Esophagus (tissue), 2 donors: ENCODE measurements at regions not wholly inside any gene's neighbourhood (a gene's known extent, or its start where the extent isn't known, plus 50 kb on each side); places are given as distances from the start of the nearest gene placed in this dataset.

Experiments used
- H3K27ac ChIP-seq, 2 donors: one replicate each; pipeline ENCODE4 v1.5.1; 2013; ENCODE audit warnings: low read depth in 2 of 2, mild to moderate bottlenecking in 2 of 2, inconsistent platforms in 1 of 2, low read length in 1 of 2, moderate library complexity in 1 of 2
- H3K27me3 ChIP-seq, 2 donors: one replicate each; pipeline ENCODE4 v1.6.1; 2013; ENCODE audit warnings: low read length in 2 of 2, control low read depth in 1 of 2, mild to moderate bottlenecking in 1 of 2; ENCODE audit not compliant: insufficient read depth in 2 of 2, control insufficient read depth in 1 of 2
- H3K36me3 ChIP-seq, 2 donors: one replicate each; pipeline ENCODE4 v1.6.1; 2013; ENCODE audit warnings: low read length in 1 of 2; ENCODE audit not compliant: control insufficient read depth in 2 of 2, insufficient read depth in 2 of 2
- H3K4me1 ChIP-seq, 2 donors: one replicate each; pipeline ENCODE4 v1.6.1; 2013; ENCODE audit warnings: low read length in 1 of 2; ENCODE audit not compliant: control insufficient read depth in 2 of 2, insufficient read depth in 2 of 2
- H3K4me3 ChIP-seq, 2 donors: one replicate each; pipeline ENCODE4 v1.5.1; 2013; ENCODE audit warnings: low read length in 2 of 2, mild to moderate bottlenecking in 2 of 2, low read depth in 1 of 2, moderate library complexity in 1 of 2
- H3K9me3 ChIP-seq, 2 donors: one replicate each; pipeline ENCODE4 v1.6.1; 2013; ENCODE audit warnings: mild to moderate bottlenecking in 2 of 2, low read depth in 1 of 2, low read length in 1 of 2, moderate library complexity in 1 of 2; ENCODE audit not compliant: control insufficient read depth in 2 of 2, insufficient read depth in 1 of 2
- WGBS, 2 donors: extraction: QIAGEN DNeasy Blood & Tissue Kit; methylation state at CpG; one replicate each; pipeline ENCODE4 v1.1.7; 2013; 5-methylcytosine and 5-hydroxymethylcytosine counted together
- donor health status: healthy with polysubstance abuse.
- donor health status: Bipolar disorder and iron deficiency.

- H3K36me3 ChIP-seq = no peaks in the 10 kb centered on the region
- H3K4me1 ChIP-seq = no peaks in the 10 kb centered on the region
- H3K4me3 ChIP-seq = no peak overlapping the region
- peaks cover 0 to 4% of the 10 kb centered on the region in 2 donors for H3K9me3 ChIP-seq
- no peak overlapping the region for H3K27ac ChIP-seq
- 64 to 67% methylated on average over 4 of the region's 4 CpGs for WGBS, 2 donors
- no peaks in the 10 kb centered on the region for H3K27me3 ChIP-seq
Observed at GRCh38 chr2:167380555-167380954, 492.3 kb downstream of the XIRP2 start.

GRCh38 chr2:167380094-167380493 lies 491.8 kb downstream of the XIRP2 start:
- no peaks in the 10 kb centered on the region for H3K27me3 ChIP-seq
- no peak overlapping the region for H3K27ac ChIP-seq
- H3K4me1 ChIP-seq = no peaks in the 10 kb centered on the region
- H3K36me3 ChIP-seq = no peaks in the 10 kb centered on the region
- 82 to 89% methylated on average over 2 of the region's 2 CpGs for WGBS, 2 donors
- H3K9me3 ChIP-seq = peaks cover 0 to 4% of the 10 kb centered on the region in 2 donors
- H3K4me3 ChIP-seq = no peak overlapping the region

- no peak overlapping the region for H3K27ac ChIP-seq
- H3K4me1 ChIP-seq = no peaks in the 10 kb centered on the region
- H3K27me3 ChIP-seq = no peaks in the 10 kb centered on the region
- 53 to 63% methylated on average over 1 of the region's 1 CpG for WGBS, 2 donors
- H3K36me3 ChIP-seq = no peaks in the 10 kb centered on the region
- H3K4me3 ChIP-seq = no peak overlapping the region
- H3K9me3 ChIP-seq = no peaks in the 10 kb centered on the region
Observed at GRCh38 chr2:167369083-167369482, 480.8 kb downstream of the XIRP2 start.

GRCh38 chr2:167368371-167368770 lies 480.1 kb downstream of the XIRP2 start:
- no peak overlapping the region for H3K4me3 ChIP-seq
- WGBS, 2 donors = 80 to 87% methylated on average over 3 of the region's 3 CpGs
- H3K27ac ChIP-seq = no peak overlapping the region
- no peaks in the 10 kb centered on the region for H3K4me1 ChIP-seq
- H3K27me3 ChIP-seq = no peaks in the 10 kb centered on the region
- H3K36me3 ChIP-seq = no peaks in the 10 kb centered on the region
- no peaks in the 10 kb centered on the region for H3K9me3 ChIP-seq

GRCh38 chr2:167365216-167365615 lies 476.9 kb downstream of the XIRP2 start:
- Histone ChIP-seq H3K4me1 (no peaks in the 10 kb centered on the region), H3K9me3 (no peaks in the 10 kb centered on the region), H3K36me3 (no peaks in the 10 kb centered on the region), H3K27me3 (no peaks in the 10 kb centered on the region), H3K27ac (no peak overlapping the region), H3K4me3 (no peak overlapping the region)
- WGBS, 2 donors = 67 to 69% methylated on average over 1 of the region's 1 CpG

GRCh38 chr2:167361426-167361825 lies 473.1 kb downstream of the XIRP2 start:
- Histone ChIP-seq H3K4me3 (no peak overlapping the region), H3K36me3 (no peaks in the 10 kb centered on the region), H3K27ac (no peak overlapping the region), H3K9me3 (no peaks in the 10 kb centered on the region), H3K4me1 (no peaks in the 10 kb centered on the region), H3K27me3 (no peaks in the 10 kb centered on the region)
- WGBS, 2 donors = 34 to 48% methylated on average over 2 of the region's 2 CpGs

GRCh38 chr2:167355821-167356220 lies 467.5 kb downstream of the XIRP2 start:
- H3K27me3 ChIP-seq = no peaks in the 10 kb centered on the region
- no peaks in the 10 kb centered on the region for H3K4me1 ChIP-seq
- no peaks in the 10 kb centered on the region for H3K9me3 ChIP-seq
- no peak overlapping the region for H3K27ac ChIP-seq
- no peaks in the 10 kb centered on the region for H3K36me3 ChIP-seq
- H3K4me3 ChIP-seq = no peak overlapping the region

GRCh38 chr2:167353605-167354280 lies 465.5 kb downstream of the XIRP2 start:
- no peaks in the 10 kb centered on the region for H3K9me3 ChIP-seq
- no peaks in the 10 kb centered on the region for H3K27me3 ChIP-seq
- no peak overlapping the region for H3K27ac ChIP-seq
- no peaks in the 10 kb centered on the region for H3K4me1 ChIP-seq
- no peak overlapping the region for H3K4me3 ChIP-seq
- WGBS, 2 donors = 88 to 89% methylated on average over 1 of the region's 1 CpG
- H3K36me3 ChIP-seq = no peaks in the 10 kb centered on the region

- H3K4me1 ChIP-seq = no peaks in the 10 kb centered on the region
- H3K9me3 ChIP-seq = no peaks in the 10 kb centered on the region
- H3K27ac ChIP-seq = no peak overlapping the region
- H3K36me3 ChIP-seq = no peaks in the 10 kb centered on the region
- no peaks in the 10 kb centered on the region for H3K27me3 ChIP-seq
- no peak overlapping the region for H3K4me3 ChIP-seq
- 88 to 89% methylated on average over 2 of the region's 2 CpGs for WGBS, 2 donors
Observed at GRCh38 chr2:167345559-167345958, 457.3 kb downstream of the XIRP2 start.

- Histone ChIP-seq H3K9me3 (no peaks in the 10 kb centered on the region), H3K27ac (no peak overlapping the region), H3K36me3 (no peaks in the 10 kb centered on the region), H3K4me1 (no peaks in the 10 kb centered on the region), H3K4me3 (no peak overlapping the region), H3K27me3 (no peaks in the 10 kb centered on the region)
- WGBS, 2 donors = 73 to 81% methylated on average over 1 of the region's 1 CpG
Observed at GRCh38 chr2:167342769-167343168, 454.5 kb downstream of the XIRP2 start.
